Keratinocyte (primary cell): ENCODE measurements at regions not wholly inside any gene's neighbourhood (a gene's known extent, or its start where the extent isn't known, plus 50 kb on each side); places are given as distances from the start of the nearest gene placed in this dataset.
"Not testable (repeated sequence)": the region's sequence is repeated elsewhere in the genome, so short reads cannot be mapped to it uniquely, and the experiment has no call there.

Source experiments
- DNase-seq: peaks from one replicate; pipeline ENCODE4 v3.0.0-alpha.2; 2011; ENCODE audit warnings: low read depth, missing footprints, low spot score
- FAIRE-seq: peaks from 2 replicates; lab custom pipeline; 2011; peaks lifted over from hg19 to GRCh38; lab: Jason Lieb, UNC
- H2AFZ ChIP-seq: 2 replicates; pipeline ENCODE4 v1.6.0; 2012; ENCODE audit warnings: low read length, control low read depth, inconsistent platforms; ENCODE audit not compliant: control insufficient read depth
- H3K27ac ChIP-seq: 2 replicates; pipeline ENCODE4 v1.5.1; 2011; ENCODE audit warnings: low read length; ENCODE audit not compliant: control insufficient read depth, insufficient read depth
- H3K27me3 ChIP-seq: 3 replicates; pipeline ENCODE4 v1.6.0; 2011; ENCODE audit warnings: low read length; ENCODE audit not compliant: control insufficient read depth, insufficient read depth; ENCODE audit errors: extremely low read depth
- H3K36me3 ChIP-seq, 2 experiments: 2 replicates in 1 of 2; 3 replicates in 1 of 2; pipeline ENCODE4 v1.5.1; 2011; ENCODE audit warnings: low read length in 2 of 2, mild to moderate bottlenecking in 1 of 2; ENCODE audit not compliant: control insufficient read depth in 2 of 2, insufficient read depth in 2 of 2; ENCODE audit errors: extremely low read depth in 1 of 2
- H3K4me1 ChIP-seq: 3 replicates; pipeline ENCODE4 v1.5.1; 2011; ENCODE audit warnings: low read length; ENCODE audit not compliant: control insufficient read depth, insufficient read depth; ENCODE audit errors: extremely low read depth
- H3K4me2 ChIP-seq: 3 replicates; pipeline ENCODE4 v1.6.0; 2011; ENCODE audit warnings: low read depth, low read length; ENCODE audit not compliant: control insufficient read depth, insufficient read depth; ENCODE audit errors: extremely low read depth
- H3K4me3 ChIP-seq, 3 experiments: fragments of 200-600 bp in 1 of 3; sonication (generic) in 1 of 3; 2 replicates in 2 of 3; 3 replicates in 1 of 3; pipeline ENCODE4 v1.5.1; 2011 to 2016; ENCODE audit warnings: low read length in 3 of 3, mild to moderate bottlenecking in 3 of 3, control low read depth in 2 of 3, inconsistent platforms in 1 of 3, low read depth in 1 of 3, mixed read lengths in 1 of 3, mixed run types in 1 of 3, moderate library complexity in 1 of 3; ENCODE audit not compliant: control insufficient read depth in 2 of 3, insufficient read depth in 2 of 3; ENCODE audit errors: extremely low read depth in 1 of 3
- H3K79me2 ChIP-seq: 2 replicates; pipeline ENCODE4 v1.6.0; 2012; ENCODE audit warnings: low read length; ENCODE audit not compliant: control insufficient read depth, insufficient read depth
- H3K9ac ChIP-seq: 3 replicates; pipeline ENCODE4 v1.6.0; 2011; ENCODE audit warnings: low read length; ENCODE audit not compliant: control insufficient read depth, insufficient read depth; ENCODE audit errors: extremely low read depth
- H3K9me1 ChIP-seq: 3 replicates; pipeline ENCODE4 v1.6.0; 2011; ENCODE audit warnings: low read length; ENCODE audit not compliant: control insufficient read depth, insufficient read depth; ENCODE audit errors: extremely low read depth
- H3K9me3 ChIP-seq: 2 replicates; pipeline ENCODE4 v1.5.1; 2012; ENCODE audit warnings: low read depth, low read length; ENCODE audit not compliant: control insufficient read depth
- H4K20me1 ChIP-seq: 3 replicates; pipeline ENCODE4 v1.6.0; 2011; ENCODE audit warnings: low read length; ENCODE audit not compliant: control insufficient read depth, insufficient read depth; ENCODE audit errors: extremely low read depth
- EZH2 ChIP-seq: IDR thresholded peaks from one replicate; pipeline ENCODE4 v1.6.1; 2012; ENCODE audit warnings: inconsistent platforms, mild to moderate bottlenecking, low read length, moderate library complexity
- dilution Hi-C: fragments of 300-500 bp; cut with MboI; formaldehyde crosslinking; loops from one replicate; pipeline ENCODE4 v1.7.0; 2020; ENCODE audit warnings: low sequenced_read_pairs; ENCODE audit not compliant: extremely low pct_ligation_motif_present
- TF ChIP-seq, protein P1 (sequence below), 3 experiments: IDR thresholded peaks in 1 of 3; conservative IDR thresholded peaks in 1 of 3; optimal IDR thresholded peaks in 1 of 3; 2 replicates in 2 of 3; 3 replicates in 1 of 3; pipeline versions ENCODE3 to v1.5.1; 2011; ENCODE audit warnings: low read length in 3 of 3, mild to moderate bottlenecking in 3 of 3, moderate library complexity in 2 of 3, control low read depth in 1 of 3, inconsistent platforms in 1 of 3; ENCODE audit not compliant: insufficient read depth in 2 of 3; ENCODE audit errors: extremely low read depth in 1 of 3

DNA sequence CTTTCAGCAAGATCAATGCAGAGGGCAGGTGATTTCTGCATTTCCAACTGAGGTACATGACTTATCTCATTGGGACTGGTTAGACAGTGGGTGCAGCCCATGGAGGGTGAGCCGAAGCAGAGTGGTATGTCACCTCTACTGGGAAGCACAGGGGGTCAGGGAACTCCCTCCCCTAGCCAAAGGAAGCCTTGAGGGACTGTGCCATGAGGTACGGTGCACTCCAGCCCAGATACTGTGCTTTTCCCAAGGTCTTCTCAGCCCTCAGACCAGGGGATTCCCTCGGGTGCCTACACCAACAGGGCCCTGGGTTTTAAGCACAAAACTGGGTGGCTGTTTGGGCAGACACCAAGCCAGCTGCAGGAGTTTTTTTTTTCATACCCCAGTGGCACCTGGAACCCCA lies 329.5 kb upstream of the TMEFF2 start:
- H3K4me1 ChIP-seq, H2AFZ ChIP-seq, H3K79me2 ChIP-seq, H3K4me2 ChIP-seq, H3K9me3 ChIP-seq, H3K4me3 ChIP-seq, DNase-seq, H3K9ac ChIP-seq, H3K27ac ChIP-seq, H3K27me3 ChIP-seq, H3K36me3 ChIP-seq, H3K9me1 ChIP-seq, FAIRE-seq, H4K20me1 ChIP-seq, dilution Hi-C loops: not testable (repeated sequence)

DNA sequence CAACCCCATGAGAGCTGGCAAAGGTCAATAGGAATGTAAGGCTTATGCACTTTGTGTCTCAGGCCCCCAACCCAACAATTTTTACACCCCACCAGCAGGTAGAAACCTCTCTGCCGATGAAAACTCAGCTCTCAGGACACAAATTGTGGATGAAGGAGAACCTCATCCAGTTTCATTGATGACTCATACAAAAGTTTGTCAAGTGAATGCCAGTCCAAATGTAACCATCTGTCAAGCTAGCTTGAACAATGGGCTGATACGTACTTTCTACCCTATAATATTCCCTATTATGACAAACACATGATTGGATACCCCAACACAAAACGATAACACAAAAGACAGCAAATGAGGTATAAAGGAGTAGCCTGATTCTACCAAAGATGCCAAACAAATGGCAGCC lies 321.2 kb upstream of the TMEFF2 start:
- dilution Hi-C loops = no loop called here
- no peaks in the 10 kb centered on the region for H3K36me3 ChIP-seq
- no peaks in the 10 kb centered on the region for H3K9me3 ChIP-seq
- FAIRE-seq = no peak
- no peak overlapping the region for H3K9ac ChIP-seq
- no peak overlapping the region for H3K4me2 ChIP-seq
- H3K27ac ChIP-seq = no peak overlapping the region
- H3K79me2 ChIP-seq = no peaks in the 10 kb centered on the region
- H3K27me3 ChIP-seq = no peaks in the 10 kb centered on the region
- no peak overlapping the region for H2AFZ ChIP-seq
- H3K4me3 ChIP-seq = no peak overlapping the region
- no peaks in the 10 kb centered on the region for H3K4me1 ChIP-seq
- no peaks in the 10 kb centered on the region for H3K9me1 ChIP-seq
- H4K20me1 ChIP-seq = no peaks in the 10 kb centered on the region
- no peak for DNase-seq
- TF ChIP-seq, protein P1, sequence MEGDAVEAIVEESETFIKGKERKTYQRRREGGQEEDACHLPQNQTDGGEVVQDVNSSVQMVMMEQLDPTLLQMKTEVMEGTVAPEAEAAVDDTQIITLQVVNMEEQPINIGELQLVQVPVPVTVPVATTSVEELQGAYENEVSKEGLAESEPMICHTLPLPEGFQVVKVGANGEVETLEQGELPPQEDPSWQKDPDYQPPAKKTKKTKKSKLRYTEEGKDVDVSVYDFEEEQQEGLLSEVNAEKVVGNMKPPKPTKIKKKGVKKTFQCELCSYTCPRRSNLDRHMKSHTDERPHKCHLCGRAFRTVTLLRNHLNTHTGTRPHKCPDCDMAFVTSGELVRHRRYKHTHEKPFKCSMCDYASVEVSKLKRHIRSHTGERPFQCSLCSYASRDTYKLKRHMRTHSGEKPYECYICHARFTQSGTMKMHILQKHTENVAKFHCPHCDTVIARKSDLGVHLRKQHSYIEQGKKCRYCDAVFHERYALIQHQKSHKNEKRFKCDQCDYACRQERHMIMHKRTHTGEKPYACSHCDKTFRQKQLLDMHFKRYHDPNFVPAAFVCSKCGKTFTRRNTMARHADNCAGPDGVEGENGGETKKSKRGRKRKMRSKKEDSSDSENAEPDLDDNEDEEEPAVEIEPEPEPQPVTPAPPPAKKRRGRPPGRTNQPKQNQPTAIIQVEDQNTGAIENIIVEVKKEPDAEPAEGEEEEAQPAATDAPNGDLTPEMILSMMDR (optimal IDR thresholded peaks at IDR 0.05 in 1 of 3, IDR thresholded peaks at IDR 0.05 in 1 of 3, conservative IDR thresholded peaks at IDR 0.05 in 1 of 3; ENCODE audit: extremely low read depth in 1 of 3, insufficient read depth in 2 of 3, low read length in 3 of 3) = no peak
- TF ChIP-seq EZH2 = no peak

DNA sequence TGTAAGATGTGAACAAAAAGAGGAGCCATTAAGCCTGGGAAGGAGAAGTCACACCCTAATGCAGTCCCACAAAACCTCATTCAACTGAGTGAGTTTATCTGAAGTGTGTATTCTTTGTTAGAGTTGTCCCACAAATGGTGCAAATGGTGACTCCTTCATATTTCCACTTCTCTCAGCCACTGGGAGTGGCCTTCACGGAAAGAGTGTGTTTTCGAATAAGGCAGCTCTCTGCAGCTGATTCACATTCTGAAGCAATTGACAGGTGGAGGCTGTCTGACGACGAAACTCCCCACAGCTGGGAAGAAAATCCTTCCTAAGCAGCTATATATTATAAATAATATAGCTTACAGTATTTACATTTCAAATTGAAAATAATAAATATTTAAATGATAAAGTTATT lies 318.8 kb upstream of the TMEFF2 start:
- dilution Hi-C loops = no loop called here
- no peak for DNase-seq
- Histone ChIP-seq H3K27ac (no peak overlapping the region), H3K79me2 (no peaks in the 10 kb centered on the region), H3K9me1 (no peaks in the 10 kb centered on the region), H3K4me1 (no peaks in the 10 kb centered on the region), H3K4me3 (no peak overlapping the region), H2AFZ (no peak overlapping the region), H4K20me1 (no peaks in the 10 kb centered on the region), H3K4me2 (no peak overlapping the region), H3K36me3 (no peaks in the 10 kb centered on the region), H3K9me3 (no peaks in the 10 kb centered on the region), H3K9ac (no peak overlapping the region), H3K27me3 (no peaks in the 10 kb centered on the region)
- no peak for FAIRE-seq
- TF ChIP-seq, protein P1 (optimal IDR thresholded peaks at IDR 0.05 in 1 of 3, IDR thresholded peaks at IDR 0.05 in 1 of 3, conservative IDR thresholded peaks at IDR 0.05 in 1 of 3; ENCODE audit: extremely low read depth in 1 of 3, insufficient read depth in 2 of 3, low read length in 3 of 3) = no peak
- TF ChIP-seq EZH2 = no peak

DNA sequence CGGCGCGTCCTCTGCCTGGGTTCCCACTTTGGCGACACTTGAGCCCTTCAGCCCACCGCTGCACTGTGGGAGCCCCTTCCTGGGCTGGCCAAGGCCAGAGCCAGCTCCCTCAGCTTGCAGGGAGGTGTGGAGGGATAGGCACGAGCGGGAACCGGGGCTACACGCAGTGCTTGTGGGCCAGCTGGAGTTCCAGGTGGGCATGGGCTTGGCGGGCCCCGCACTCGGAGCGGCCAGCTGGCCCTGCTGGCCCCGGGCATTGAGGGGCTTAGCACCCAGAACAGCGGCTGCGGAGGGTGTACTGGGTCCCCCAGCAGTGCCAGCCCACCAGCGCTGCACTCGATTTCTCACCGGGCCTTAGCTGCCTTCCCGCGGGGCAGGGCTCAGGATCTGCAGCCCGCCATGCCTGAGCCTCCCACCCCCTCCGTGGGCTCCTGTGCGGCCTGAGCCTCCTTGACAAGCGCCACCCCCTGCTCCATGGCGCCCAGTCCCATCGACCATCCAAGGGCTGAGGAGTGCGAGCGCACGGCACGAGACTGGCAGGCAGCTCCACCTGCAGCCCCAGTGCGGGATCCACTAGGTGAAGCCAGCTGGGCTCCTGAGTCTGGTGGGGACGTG lies 313.2 kb upstream of the TMEFF2 start:
- H4K20me1 ChIP-seq, H3K79me2 ChIP-seq, H3K36me3 ChIP-seq, DNase-seq, H3K27me3 ChIP-seq, H3K4me3 ChIP-seq, H3K9me1 ChIP-seq, H3K4me1 ChIP-seq, H3K27ac ChIP-seq, H2AFZ ChIP-seq, H3K4me2 ChIP-seq, H3K9me3 ChIP-seq, dilution Hi-C loops, H3K9ac ChIP-seq, FAIRE-seq: not testable (repeated sequence)
